ENCODE measurements at regions not wholly inside any gene's neighbourhood (a gene's known extent, or its start where the extent isn't known, plus 50 kb on each side); places are given as distances from the start of the nearest gene placed in this dataset.

- Histone ChIP-seq H3K9me3 (ENCODE audit: control insufficient read depth, low read length) (no peaks in the 10 kb centered on the region), H3K4me1 (ENCODE audit: control insufficient read depth, insufficient read depth, low read length) (no peaks in the 10 kb centered on the region), H3K36me3 (ENCODE audit: control insufficient read depth, insufficient read depth, low read length) (no peaks in the 10 kb centered on the region), H3K4me3 (ENCODE audit: low read length) (no peak overlapping the region), H3K27ac (ENCODE audit: low read depth, low read length) (no peak overlapping the region), H3K9ac (ENCODE audit: extremely low read depth, low read length, poor library complexity, severe bottlenecking) (no peak overlapping the region), H3K27me3 (ENCODE audit: control insufficient read depth, insufficient read depth, low read length, poor library complexity, severe bottlenecking) (no peaks in the 10 kb centered on the region)
- 85 to 100% methylated on average over 1 of the region's 1 CpG for WGBS, 2 experiments (ENCODE audit: insufficient coverage in 1 of 2, insufficient read length in 1 of 2)
- Mint-ChIP-seq H3K4me1 (peaks cover 9% of the 10 kb centered on the region), H3K27me3 (ENCODE audit: insufficient read depth) (peaks cover 1% of the 10 kb centered on the region), H3K27ac (no peak overlapping the region), H3K9me3 (no peaks in the 10 kb centered on the region), H3K4me3 (no peak overlapping the region), H3K36me3 (ENCODE audit: low read depth) (no peaks in the 10 kb centered on the region)
- TF ChIP-seq, protein P1, sequence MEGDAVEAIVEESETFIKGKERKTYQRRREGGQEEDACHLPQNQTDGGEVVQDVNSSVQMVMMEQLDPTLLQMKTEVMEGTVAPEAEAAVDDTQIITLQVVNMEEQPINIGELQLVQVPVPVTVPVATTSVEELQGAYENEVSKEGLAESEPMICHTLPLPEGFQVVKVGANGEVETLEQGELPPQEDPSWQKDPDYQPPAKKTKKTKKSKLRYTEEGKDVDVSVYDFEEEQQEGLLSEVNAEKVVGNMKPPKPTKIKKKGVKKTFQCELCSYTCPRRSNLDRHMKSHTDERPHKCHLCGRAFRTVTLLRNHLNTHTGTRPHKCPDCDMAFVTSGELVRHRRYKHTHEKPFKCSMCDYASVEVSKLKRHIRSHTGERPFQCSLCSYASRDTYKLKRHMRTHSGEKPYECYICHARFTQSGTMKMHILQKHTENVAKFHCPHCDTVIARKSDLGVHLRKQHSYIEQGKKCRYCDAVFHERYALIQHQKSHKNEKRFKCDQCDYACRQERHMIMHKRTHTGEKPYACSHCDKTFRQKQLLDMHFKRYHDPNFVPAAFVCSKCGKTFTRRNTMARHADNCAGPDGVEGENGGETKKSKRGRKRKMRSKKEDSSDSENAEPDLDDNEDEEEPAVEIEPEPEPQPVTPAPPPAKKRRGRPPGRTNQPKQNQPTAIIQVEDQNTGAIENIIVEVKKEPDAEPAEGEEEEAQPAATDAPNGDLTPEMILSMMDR (conservative IDR thresholded peaks at IDR 0.05): no peak
- no peak for DNase-seq
These were observed 88.2 kb upstream of the ARGLU1 start for GRCh38 chr13:106656186-106656585.

DNA sequence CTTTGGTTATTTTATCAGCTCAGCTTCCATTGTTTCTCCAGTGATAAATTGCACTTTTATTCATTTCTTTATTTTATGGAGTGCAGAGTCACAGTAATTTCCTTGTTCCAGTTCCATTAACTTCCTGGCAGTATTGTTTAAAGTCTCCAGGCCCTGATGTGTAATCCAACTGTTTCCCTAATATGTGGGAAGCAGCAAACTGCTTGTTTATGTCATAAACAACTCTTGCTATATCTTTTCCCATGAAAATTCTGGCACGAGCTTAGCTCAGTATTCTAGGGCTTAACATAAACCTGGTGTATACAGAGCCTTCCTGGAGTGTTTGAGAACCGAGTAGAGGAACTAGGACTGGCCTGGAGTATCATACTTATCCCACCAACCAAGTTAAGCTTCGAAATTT lies 83.5 kb upstream of the ARGLU1 start:
- Histone ChIP-seq H3K27ac (ENCODE audit: low read depth, low read length) (no peak overlapping the region), H3K4me1 (ENCODE audit: control insufficient read depth, insufficient read depth, low read length) (no peaks in the 10 kb centered on the region), H3K9me3 (ENCODE audit: control insufficient read depth, low read length) (peaks cover 14% of the 10 kb centered on the region), H3K36me3 (ENCODE audit: control insufficient read depth, insufficient read depth, low read length) (no peaks in the 10 kb centered on the region), H3K27me3 (ENCODE audit: control insufficient read depth, insufficient read depth, low read length, poor library complexity, severe bottlenecking) (peaks cover 8% of the 10 kb centered on the region), H3K4me3 (ENCODE audit: low read length) (no peak overlapping the region), H3K9ac (ENCODE audit: extremely low read depth, low read length, poor library complexity, severe bottlenecking) (no peak overlapping the region)
- Mint-ChIP-seq H3K27me3 (ENCODE audit: insufficient read depth) (peaks cover 9% of the 10 kb centered on the region), H3K27ac (no peak overlapping the region), H3K36me3 (ENCODE audit: low read depth) (no peaks in the 10 kb centered on the region), H3K9me3 (peaks cover 7% of the 10 kb centered on the region), H3K4me1 (peaks cover 2% of the 10 kb centered on the region), H3K4me3 (no peak overlapping the region)
- no peak for DNase-seq
- 73 to 93% methylated on average over 2 to 3 of the region's 3 CpGs for WGBS, 2 experiments (ENCODE audit: insufficient coverage in 1 of 2, insufficient read length in 1 of 2)
- TF ChIP-seq, protein P1 (conservative IDR thresholded peaks at IDR 0.05): no peak

DNA sequence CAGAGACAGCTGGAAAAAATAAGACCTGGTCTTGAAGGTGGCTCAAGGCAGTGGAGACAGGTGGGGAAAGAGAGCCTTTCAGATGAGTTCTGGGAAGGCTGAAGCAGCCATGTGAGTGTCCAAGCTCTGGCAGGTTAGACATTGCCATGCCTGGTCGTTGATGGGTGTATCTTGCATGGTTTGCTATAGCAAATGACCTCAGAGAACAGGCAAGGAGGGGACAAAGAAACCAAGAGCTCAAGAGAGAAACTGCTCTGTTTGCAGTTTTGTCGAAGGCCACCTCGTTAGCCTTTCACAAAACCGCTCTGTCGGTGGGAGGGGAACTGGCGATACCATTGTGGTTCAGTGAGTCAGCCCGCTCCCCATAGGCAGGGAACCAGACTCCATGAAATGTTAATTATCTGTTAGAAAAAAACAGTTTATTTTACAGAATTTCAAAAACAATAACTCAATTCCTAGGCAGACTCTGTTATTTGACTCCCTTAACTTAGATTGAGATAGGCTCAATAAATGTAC lies 82.8 kb upstream of the ARGLU1 start:
- Mint-ChIP-seq H3K27me3 (ENCODE audit: insufficient read depth) (peaks cover 9% of the 10 kb centered on the region), H3K4me3 (no peak overlapping the region), H3K9me3 (peaks cover 7% of the 10 kb centered on the region), H3K4me1 (peaks cover 2% of the 10 kb centered on the region), H3K27ac (no peak overlapping the region), H3K36me3 (ENCODE audit: low read depth) (no peaks in the 10 kb centered on the region)
- no peaks in the 10 kb centered on the region for H3K4me1 ChIP-seq (ENCODE audit: control insufficient read depth, insufficient read depth, low read length)
- DNase-seq: no peak
- peaks cover 14% of the 10 kb centered on the region for H3K9me3 ChIP-seq (ENCODE audit: control insufficient read depth, low read length)
- TF ChIP-seq, protein P1 (conservative IDR thresholded peaks at IDR 0.05): no peak
- H3K36me3 ChIP-seq (ENCODE audit: control insufficient read depth, insufficient read depth, low read length): no peaks in the 10 kb centered on the region
- H3K9ac ChIP-seq (ENCODE audit: extremely low read depth, low read length, poor library complexity, severe bottlenecking): no peak overlapping the region
- H3K27ac ChIP-seq (ENCODE audit: low read depth, low read length): no peak overlapping the region
- no peak overlapping the region for H3K4me3 ChIP-seq (ENCODE audit: low read length)
- WGBS, 2 experiments (ENCODE audit: insufficient coverage in 1 of 2, insufficient read length in 1 of 2): 89 to 90% methylated on average over 1 to 7 of the region's 7 CpGs
- H3K27me3 ChIP-seq (ENCODE audit: control insufficient read depth, insufficient read depth, low read length, poor library complexity, severe bottlenecking): peaks cover 11% of the 10 kb centered on the region
